ENCODE measurements at regions not wholly inside any gene's neighbourhood (a gene's known extent, or its start where the extent isn't known, plus 50 kb on each side); places are given as distances from the start of the nearest gene placed in this dataset.

DNA sequence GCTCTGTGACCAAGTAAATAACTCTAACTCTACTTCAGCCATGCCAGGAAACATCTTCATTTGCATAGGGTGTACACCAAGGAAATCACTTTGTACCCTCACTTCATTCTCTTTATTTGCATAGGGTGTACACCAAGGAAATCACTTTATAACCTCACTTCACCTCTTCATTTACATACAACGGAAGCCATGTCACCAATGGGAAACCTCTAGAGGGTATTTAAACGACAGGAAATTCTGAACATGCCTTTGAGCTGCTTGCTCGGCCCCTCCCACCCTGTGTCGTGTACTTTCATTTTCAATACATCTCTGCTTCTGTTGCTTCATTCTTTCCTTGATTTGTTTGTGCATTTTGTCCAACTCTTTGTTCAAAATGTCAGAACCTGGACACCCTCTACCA, 848.1 kb upstream of the FRG1 start:
- DNase-seq, result no peak
- ATAC-seq, result no peak
- Histone ChIP-seq H3K9me3 (peaks cover 0 to 7% (median 0%) of the 10 kb centered on the region in 11 donors), H3K27me3 (no peaks in the 10 kb centered on the region), H3K4me1 (no peaks in the 10 kb centered on the region), H3K36me3 (no peaks in the 10 kb centered on the region), H3K4me3 (no peak overlapping the region), H3K27ac (no peak overlapping the region)
- intact Hi-C loops (cut with DNase I), result no loop called here
- TF ChIP-seq, protein P1, sequence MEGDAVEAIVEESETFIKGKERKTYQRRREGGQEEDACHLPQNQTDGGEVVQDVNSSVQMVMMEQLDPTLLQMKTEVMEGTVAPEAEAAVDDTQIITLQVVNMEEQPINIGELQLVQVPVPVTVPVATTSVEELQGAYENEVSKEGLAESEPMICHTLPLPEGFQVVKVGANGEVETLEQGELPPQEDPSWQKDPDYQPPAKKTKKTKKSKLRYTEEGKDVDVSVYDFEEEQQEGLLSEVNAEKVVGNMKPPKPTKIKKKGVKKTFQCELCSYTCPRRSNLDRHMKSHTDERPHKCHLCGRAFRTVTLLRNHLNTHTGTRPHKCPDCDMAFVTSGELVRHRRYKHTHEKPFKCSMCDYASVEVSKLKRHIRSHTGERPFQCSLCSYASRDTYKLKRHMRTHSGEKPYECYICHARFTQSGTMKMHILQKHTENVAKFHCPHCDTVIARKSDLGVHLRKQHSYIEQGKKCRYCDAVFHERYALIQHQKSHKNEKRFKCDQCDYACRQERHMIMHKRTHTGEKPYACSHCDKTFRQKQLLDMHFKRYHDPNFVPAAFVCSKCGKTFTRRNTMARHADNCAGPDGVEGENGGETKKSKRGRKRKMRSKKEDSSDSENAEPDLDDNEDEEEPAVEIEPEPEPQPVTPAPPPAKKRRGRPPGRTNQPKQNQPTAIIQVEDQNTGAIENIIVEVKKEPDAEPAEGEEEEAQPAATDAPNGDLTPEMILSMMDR (IDR thresholded peaks at IDR 0.05), result no peak
- 37 to 43% methylated on average over 4 of the region's 4 CpGs for WGBS, 2 donors

DNA sequence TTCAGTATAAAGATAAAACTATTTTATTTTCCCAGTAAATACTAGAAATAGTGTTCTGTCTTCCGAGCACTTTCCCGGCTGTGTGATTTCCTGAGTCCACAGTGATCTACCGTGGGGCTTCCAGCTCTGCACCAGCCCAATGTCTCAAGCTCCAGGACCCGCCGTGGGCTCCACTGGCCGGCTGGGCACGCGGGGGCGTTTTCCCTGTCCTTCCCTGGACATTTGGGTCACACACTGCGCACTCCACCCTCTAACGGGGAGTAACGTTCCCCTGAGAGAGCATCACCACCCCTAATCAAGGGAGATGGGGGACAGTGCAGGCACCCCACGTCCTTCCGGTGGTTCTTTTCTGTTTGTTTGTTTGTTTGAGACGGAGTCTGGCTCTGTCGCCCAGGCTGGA, 844.6 kb upstream of the FRG1 start:
- DNase-seq (no peak), ATAC-seq (no peak)
- H3K9me3 ChIP-seq, result peaks cover 0 to 10% (median 0%) of the 10 kb centered on the region in 11 donors
- H3K4me1 ChIP-seq, result no peaks in the 10 kb centered on the region
- no peaks in the 10 kb centered on the region for H3K36me3 ChIP-seq
- intact Hi-C loops (cut with DNase I), result no loop called here
- H3K27me3 ChIP-seq, result no peaks in the 10 kb centered on the region
- WGBS, 2 donors, result 93 to 96% methylated on average over 16 of the region's 16 CpGs
- no peak overlapping the region for H3K27ac ChIP-seq
- no peak overlapping the region for H3K4me3 ChIP-seq
- TF ChIP-seq, protein P1 (IDR thresholded peaks at IDR 0.05), result no peak

DNA sequence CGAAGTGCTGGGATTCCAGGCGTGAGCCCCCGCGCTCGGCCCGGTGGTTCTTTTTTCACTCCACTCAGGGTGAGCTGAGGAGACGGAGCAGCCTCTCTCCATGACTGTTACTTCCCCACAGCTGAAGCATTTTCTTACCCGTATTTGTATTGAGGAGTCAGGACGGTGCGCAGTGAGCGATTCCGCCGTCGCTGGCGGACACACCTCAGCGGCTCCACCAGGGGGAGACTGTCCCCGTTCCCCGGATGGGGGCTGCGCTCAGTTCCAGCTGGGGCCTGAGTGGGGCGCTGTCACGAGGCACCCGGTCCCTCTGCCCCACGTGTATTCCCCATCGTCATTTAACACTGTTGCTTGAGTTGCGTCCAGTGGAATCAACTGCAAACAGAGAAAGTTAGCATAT, 844.0 kb upstream of the FRG1 start:
- H3K4me1 ChIP-seq, result no peaks in the 10 kb centered on the region
- H3K27ac ChIP-seq, result no peak overlapping the region
- no peak overlapping the region for H3K4me3 ChIP-seq
- no peaks in the 10 kb centered on the region for H3K27me3 ChIP-seq
- intact Hi-C loops (cut with DNase I), result no loop called here
- peaks cover 0 to 10% (median 0%) of the 10 kb centered on the region in 11 donors for H3K9me3 ChIP-seq
- DNase-seq (no peak), ATAC-seq (no peak)
- H3K36me3 ChIP-seq, result no peaks in the 10 kb centered on the region
- TF ChIP-seq, protein P1 (IDR thresholded peaks at IDR 0.05), result no peak
- WGBS, 2 donors, result 90 to 92% methylated on average over 25 of the region's 25 CpGs

DNA sequence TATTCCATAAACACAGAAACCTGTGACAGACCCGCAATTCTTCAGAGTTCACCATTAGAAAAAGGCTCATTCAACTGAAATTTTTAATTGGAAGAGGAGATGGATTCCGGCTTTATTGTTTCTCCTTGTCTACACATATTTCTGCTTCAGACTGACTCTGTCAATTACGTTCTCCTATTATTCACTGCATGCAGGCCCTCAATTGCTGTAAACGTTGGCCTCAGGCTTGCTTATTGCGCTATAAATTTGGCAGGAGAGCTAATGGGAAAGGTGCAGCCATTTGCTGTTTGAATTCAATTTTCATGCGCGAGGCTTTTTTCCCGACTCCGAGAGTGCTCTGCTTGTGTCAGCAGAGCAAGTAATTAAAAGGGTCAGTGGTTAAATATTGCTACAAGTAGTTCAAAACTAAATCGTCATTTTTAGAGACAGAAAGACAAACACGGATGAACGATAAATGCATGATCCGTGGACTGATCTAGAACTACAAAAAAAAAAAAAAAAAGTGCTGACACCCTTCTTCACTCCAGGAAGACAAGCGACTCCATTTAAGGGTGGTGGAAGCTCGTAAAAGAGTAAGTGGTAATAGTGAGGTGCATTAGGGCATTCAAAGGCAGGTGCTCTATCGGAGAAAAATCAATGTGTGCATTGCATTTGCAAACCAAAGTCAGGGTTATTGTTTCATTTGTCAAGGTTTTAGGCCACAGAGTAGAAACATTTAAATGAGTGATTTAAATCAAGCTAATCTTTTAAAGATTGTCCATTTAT, 841.6 kb upstream of the FRG1 start:
- H3K36me3 ChIP-seq, result no peaks in the 10 kb centered on the region
- no peak overlapping the region for H3K27ac ChIP-seq
- no peaks in the 10 kb centered on the region for H3K4me1 ChIP-seq
- no peak overlapping the region for H3K4me3 ChIP-seq
- peaks cover 0 to 2% (median 0%) of the 10 kb centered on the region in 11 donors for H3K9me3 ChIP-seq
- TF ChIP-seq, protein P1 (IDR thresholded peaks at IDR 0.05), result no peak
- intact Hi-C loops (cut with DNase I), result no loop called here
- ATAC-seq (no peak), DNase-seq (no peak)
- 85 to 88% methylated on average over 16 of the region's 16 CpGs for WGBS, 2 donors
- no peaks in the 10 kb centered on the region for H3K27me3 ChIP-seq
